ENCODE measurements at regions not wholly inside any gene's neighbourhood (a gene's known extent, or its start where the extent isn't known, plus 50 kb on each side); places are given as distances from the start of the nearest gene placed in this dataset.
A peak's percentile ranks its signal among the peaks of the same experiment; 100 is the strongest.

DNA sequence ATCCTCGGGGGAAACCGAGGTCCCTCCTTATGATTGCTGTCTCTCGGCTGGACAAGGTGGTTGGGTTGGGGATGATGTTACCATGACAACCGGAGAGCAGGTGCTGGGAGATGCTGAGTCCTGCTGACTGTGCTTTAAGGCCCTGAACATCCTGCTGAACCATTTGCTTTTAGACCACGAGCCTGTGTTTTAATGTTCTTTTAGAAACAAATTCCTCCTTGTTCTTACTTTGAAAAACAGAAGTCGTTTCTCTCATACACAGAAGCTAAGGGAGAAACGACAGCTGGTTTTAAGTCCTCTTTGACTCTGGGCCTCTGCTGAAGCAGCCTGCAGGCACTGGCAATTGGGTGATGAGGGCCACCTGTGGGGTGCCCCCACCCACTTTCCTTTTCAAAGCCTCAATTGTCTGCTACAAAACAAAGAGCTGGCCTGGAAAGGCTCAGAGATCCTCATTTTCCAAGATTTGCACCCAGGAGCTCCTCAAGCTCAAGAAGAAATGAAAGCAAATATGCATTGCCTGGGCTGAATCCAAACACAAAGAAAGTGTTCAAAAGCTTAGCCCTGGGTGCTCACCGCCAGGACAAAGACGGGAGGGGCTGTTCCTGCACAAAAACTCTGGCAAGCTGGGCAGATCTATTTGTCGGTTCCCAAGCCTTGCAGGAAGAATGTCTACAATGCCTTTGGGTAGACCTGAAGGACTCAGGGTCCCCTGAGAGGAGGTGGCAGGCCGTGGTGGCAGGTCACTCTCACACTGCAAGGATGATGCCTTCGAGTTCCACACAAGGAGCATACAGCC, 90.0 kb upstream of the CLMN start:
- DNase-seq = peak; percentile 18

DNA sequence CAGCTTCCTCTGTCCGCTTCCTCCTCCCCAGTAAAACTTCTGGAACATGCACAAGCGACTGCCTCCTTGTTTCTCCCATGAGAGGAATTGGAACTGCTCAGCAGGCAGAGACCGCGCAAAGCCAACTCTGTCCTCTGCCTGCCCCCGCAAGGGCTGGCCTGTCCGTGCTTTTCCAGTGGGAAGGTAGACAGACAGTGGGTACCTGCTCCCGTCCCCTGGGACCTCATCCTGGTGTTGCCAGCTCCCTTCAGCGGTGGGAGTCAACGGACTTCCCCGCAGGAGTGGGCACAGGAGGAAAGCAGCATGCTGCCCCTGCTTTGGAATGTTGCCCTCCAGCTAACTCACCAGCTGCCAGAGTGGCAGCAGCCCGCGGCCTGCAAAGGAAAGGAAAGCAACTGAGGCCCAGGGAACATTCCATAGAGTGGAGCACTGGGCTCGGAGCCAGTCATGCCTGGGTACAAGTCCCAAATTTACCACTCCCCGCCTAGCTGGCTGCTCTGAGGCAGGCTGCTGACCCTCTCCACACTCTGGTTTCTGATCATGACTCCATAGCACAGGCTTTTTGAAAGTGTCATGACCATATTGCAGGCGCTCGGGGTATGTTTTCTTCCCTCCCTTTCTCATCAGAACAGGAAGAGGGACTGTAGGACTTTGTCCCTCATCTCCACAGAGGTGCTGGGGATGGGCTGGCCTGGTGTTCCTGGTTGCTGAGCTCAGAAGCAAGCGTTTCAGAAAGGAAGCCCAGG, 89.2 kb upstream of the CLMN start:
- DNase-seq = no peak

DNA sequence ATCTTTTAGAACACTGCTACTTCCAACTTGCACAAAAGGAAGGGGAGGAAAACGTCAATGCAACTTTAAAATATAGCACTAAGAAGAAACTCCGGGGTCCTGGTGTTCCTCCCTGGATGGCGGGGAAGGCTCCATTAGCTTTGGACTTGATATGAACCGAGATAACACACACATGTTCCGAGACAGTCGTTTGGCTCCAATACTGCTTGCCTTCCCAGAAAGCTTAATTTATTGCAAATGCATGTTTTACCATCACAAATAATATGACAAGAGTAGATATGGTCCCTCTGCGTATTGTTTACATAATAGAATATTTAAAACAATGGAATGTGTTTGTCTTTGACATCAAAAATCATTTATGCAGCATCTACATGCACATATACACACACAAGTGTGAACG, 87.6 kb upstream of the CLMN start:
- DNase-seq = no peak

DNA sequence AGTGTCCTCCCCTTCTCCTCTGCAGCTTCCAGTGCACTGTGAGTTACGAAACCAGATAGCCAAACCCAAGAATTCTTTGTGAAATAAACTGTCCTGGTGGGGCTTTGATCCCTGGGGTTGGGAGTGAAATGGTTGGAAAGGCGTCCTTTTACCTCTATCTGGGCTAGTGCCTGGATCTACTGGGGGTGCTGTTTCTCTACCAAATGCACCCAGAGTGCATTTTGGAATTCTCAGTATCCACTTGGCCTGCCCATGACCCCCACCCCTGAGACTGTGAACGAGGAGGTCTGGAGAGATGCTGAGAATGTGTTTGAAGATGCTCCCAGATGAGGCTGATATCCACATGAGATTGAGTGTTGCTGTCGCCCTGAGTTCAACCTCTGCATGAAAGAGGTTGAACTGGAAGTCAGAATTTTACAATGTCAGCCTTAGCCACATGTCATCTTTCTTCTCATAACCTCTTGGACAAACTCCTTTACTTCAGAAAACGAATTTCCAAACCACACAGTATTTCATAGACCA, 87.1 kb upstream of the CLMN start:
- no peak for DNase-seq

DNA sequence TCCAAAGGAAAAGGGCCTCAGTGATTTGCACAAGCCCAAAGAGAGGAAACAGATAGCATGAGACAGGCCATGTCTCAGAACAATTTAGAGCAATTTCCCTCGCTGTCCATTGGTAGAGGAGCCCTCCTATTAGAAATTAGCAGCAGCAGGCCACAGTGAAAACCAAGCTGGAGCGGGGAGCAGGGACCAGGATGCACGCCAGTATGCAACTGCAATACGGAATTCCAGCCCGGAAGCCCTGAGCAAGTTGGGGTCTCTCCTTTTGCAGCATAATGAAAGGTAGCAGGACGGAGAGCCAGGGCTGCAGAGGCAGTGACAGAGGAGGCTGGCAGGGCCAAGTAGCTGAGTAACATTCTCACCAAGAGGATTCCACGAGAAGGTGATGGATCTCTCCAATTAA, 84.9 kb upstream of the CLMN start:
- DNase-seq = no peak

GRCh38 chr14:95402578-95402977, 82.9 kb upstream of the CLMN start:
- DNase-seq = no peak

DNA sequence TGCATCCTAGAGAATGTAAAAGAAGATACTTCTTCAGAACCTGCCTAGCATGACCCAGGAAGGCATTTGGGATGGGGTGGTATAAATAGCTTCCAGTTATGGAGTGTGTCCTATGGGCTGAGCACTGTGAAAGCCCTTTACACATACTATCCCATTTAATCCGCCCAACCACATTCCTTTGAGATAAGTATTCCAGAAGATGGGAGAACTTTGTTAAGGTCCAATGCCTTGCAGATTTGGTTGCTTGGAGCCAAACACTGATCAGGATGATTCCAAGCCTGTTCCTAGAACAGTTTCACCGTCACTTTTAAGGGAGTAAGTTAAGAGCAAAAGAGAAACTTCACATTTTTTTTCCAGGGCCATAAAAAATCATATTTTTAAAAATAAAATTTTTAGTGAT, 82.5 kb upstream of the CLMN start:
- DNase-seq = no peak

DNA sequence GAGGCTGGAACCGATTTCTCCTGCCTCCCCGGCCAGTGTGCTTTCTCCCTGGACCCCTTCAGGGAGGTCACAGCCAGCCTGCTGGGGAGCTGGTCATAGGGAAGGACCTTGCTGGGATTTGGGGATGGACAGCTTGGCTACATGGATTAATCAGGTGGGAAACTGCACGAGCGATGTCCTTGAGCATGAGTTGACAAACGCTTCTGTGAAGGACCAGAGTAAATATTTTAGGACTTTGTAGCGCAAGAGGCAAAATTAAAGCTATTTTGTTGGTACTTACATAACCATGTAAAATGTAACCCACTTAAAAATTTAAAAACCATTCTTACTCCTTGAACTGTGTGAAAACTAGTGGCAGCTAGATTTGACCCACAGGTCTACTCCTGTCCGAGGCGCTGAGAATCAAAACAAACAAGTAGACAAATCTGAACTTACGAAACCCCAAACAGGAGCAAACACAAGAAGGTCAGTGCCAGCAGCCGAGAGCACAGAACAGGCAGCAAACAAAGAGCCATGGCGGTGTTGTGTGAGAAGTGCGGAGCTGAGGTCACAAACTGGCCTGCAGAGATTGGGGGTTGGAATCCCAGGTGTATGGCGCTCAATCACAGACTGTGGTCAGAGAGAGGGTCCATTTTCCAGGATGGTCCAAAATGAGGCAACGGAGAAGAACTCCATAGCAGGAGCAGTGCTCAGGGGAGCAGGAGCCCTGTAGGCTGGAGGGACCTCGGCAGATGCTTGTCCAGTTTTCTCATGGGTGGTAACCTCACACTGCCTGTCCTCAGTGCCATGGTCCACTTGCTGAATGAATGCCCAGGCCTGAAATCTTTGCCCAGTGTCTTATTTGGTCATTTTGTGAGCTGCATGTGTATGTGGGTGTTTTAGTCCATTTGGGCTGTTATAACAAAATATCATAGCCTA, 79.2 kb upstream of the CLMN start:
- no peak for DNase-seq

- no peak for DNase-seq
Measured at GRCh38 chr14:95397325-95397724, 77.6 kb upstream of the CLMN start.

DNA sequence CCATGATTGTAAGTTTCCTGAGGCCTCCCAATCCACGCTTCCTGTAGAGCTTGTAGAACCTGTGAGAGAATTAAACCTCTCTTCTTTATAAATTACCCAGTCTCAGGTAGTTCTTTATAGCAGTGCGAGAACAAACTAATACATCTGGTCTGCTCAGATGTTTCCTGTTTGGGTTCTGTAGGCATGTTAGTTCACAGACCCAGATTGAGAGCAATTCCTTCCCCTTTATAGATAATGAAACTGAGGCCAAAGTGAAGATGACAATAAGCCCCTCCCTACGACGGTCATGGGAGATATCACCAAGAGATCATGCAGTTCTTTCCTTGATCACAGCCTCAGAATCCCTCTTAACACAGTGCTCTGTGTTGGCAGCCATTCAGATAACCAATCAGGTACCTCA, 76.5 kb upstream of the CLMN start:
- DNase-seq = no peak

GRCh38 chr14:95395098-95395737, 75.5 kb upstream of the CLMN start:
- DNase-seq = no peak

- DNase-seq = no peak
Measured at GRCh38 chr14:95394297-95395097, 74.8 kb upstream of the CLMN start.

- no peak for DNase-seq
Measured at GRCh38 chr14:95392841-95393240, 73.1 kb upstream of the CLMN start.

DNA sequence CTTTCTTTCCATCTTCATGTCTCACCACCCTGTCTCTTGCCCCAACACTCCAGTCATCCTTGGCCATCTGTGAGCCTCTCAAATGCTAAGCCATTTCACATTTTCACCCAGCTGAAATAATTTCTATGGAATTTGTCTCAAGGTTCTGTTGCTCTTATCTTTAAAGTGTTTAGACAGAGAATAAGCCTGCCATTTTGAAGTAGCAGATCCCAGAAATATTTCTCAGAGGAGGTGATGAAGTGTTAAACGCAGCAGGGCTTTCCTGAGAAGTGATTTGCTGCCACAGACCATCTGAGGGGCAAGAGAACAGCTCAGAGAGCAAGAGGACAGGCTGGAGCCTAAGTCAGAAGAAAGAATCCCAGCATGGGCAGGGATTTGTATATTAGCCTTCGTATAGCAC, 71.6 kb upstream of the CLMN start:
- no peak for DNase-seq

- DNase-seq = no peak
Measured at GRCh38 chr14:95389471-95390011, 69.8 kb upstream of the CLMN start.

GRCh38 chr14:95388699-95389098, 69.0 kb upstream of the CLMN start:
- no peak for DNase-seq

DNA sequence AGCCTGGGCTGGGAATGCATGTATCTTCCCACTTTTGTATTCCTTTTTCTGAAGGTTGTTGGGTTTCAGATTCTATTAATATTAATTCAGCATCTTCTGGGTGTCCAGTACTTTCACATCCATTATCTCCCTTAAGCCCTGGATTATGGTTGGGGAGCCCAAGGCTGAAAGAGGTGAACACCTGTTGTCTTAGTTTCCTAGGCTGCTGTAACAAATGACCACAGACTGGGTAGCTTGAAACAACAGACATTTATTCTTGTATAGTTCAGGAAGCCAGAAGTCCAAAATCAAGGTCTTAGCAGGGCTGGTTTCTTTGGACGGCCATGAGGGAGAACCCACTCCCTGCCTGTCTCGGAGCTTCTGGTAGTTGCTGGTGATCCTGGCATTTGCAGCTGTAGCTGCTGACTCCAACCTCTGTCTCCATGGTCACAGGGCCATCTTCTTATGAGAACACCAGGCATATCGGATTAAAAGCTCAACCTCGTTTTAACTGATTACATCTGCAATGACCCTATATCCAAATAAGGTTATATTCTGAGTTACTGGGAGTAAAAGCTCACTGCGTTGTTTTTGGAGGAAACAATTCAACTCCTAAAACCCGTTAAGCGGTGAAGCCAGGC, 68.2 kb upstream of the CLMN start:
- DNase-seq = no peak

DNA sequence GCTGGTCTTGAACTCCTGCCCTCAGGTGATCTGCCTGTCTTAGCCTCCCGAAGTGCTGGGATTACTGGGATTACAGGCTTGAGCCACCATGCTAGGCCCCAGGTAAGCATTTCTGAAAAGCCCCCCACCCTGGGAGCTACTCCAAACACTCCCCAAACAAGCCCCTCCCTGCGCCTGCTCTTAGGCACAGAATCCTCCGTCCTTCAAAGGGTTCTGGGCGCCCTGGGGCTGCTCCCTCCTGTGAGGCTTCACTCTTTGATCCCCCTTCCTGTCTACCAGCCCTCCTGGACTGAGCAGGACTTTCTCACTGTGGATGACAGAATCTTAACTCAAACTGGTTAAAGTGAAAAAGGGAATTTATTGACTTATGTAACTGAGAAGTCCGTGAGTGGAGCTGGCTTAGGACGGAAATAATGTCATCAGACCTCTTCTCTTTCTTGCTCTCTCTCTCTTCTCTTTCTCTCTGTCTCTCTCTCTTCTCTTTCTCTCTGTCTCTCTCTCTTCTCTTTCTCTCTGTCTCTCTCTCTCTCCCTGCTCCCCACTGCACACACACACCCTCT, 66.9 kb upstream of the CLMN start:
- DNase-seq = no peak

- no peak for DNase-seq
Measured at GRCh38 chr14:95385701-95386100, 66.0 kb upstream of the CLMN start.

DNA sequence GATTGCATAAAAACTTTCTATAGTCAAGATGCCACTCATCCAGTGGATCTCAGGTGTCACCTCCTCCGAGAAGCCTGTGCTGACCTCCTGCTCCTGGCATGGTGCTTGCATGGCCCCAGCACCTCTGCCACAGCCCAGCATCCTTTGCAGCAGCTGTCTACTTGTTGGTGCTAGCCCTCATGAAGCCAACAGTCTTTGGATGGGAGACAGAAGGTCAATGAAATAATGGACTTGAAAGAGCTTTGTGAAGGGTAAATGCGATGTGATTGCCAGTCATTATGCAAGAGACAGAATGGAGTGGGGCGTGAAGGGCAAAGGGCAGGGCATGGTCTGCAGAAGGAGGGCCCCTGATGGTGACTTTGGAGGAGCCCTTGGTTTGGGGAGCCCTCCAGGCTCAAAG, 63.0 kb upstream of the CLMN start:
- DNase-seq = no peak

DNA sequence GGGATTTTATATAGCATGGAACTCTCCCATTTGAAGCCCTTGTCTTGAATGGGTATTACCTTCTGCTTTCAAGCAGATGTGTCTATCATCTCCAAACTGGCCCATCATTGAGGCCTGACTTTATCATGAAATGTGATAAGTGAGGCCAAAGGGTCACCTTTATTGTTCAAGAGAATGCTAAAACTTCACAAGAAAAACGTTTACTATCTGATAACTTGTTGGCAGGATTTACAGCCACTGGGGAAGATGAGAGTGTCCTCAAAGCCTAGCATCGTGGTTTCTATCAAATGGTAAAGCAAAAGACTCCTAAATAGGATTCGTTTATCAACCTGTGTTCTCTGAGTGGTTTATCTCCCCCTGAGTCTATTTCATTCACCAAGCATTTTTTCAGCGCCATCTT, 62.0 kb upstream of the CLMN start:
- DNase-seq = no peak
